SK-N-SH (cell line): ENCODE measurements at regions not wholly inside any gene's neighbourhood (a gene's known extent, or its start where the extent isn't known, plus 50 kb on each side); places are given as distances from the start of the nearest gene placed in this dataset.

Source experiments
- CTCF ChIA-PET: fragments of 300-600, 350-600 bp; formaldehyde crosslinking; extraction: SDS; loops from one replicate; lab custom pipeline; 2021; lab: Yijun Ruan, JAX
- POLR2A ChIA-PET: fragments of 350-600 bp; sonication (Branson Sonifier 250); formaldehyde crosslinking; extraction: SDS; loops from one replicate; lab custom pipeline; 2020; ENCODE audit warnings: antibody characterized with exemption, inconsistent platforms; lab: Yijun Ruan, JAX
- DNase-seq: peaks from one replicate; pipeline ENCODE4 v3.0.0; 2012
- H2AFZ ChIP-seq: fragments of 200-600 bp; sonication (generic); 2 replicates; pipeline ENCODE4 v1.8.1; 2016; ENCODE audit warnings: antibody characterized with exemption, mild to moderate bottlenecking, low read depth
- H3F3A ChIP-seq: fragments of 200-600 bp; sonication (generic); replicated peaks from 2 replicates; pipeline ENCODE3; 2016; ENCODE audit warnings: antibody characterized with exemption, mild to moderate bottlenecking; ENCODE audit not compliant: insufficient read depth
- H3K27ac ChIP-seq, 2 experiments: fragments of 200-500 bp in 1 of 2; fragments of 200-600 bp in 1 of 2; sonication (Bioruptor generic) in 1 of 2; sonication (generic), shearing (Covaris generic) in 1 of 2; 2 replicates each; pipeline versions ENCODE4 v1.5.1 to v1.6.1; 2014 to 2016; ENCODE audit warnings: low read depth in 2 of 2, inconsistent platforms in 1 of 2, low read length in 1 of 2, mild to moderate bottlenecking in 1 of 2, mixed read lengths in 1 of 2
- H3K27me3 ChIP-seq: fragments of 200-600 bp; sonication (generic), shearing (Covaris generic); 2 replicates; pipeline ENCODE4 v1.6.1; 2016; ENCODE audit warnings: mixed run types; ENCODE audit not compliant: insufficient read depth
- H3K36me3 ChIP-seq, 2 experiments: fragments of 200-500 bp in 1 of 2; fragments of 200-600 bp in 1 of 2; sonication (Bioruptor generic) in 1 of 2; sonication (generic) in 1 of 2; replicated peaks in 1 of 2; 2 replicates each; pipeline versions ENCODE3 to v1.5.1; 2014 to 2016; ENCODE audit warnings: low read length in 1 of 2, mild to moderate bottlenecking in 1 of 2; ENCODE audit not compliant: insufficient read depth in 2 of 2, control insufficient read depth in 1 of 2
- H3K4me1 ChIP-seq, 2 experiments: fragments of 200-500 bp in 1 of 2; fragments of 200-600 bp in 1 of 2; sonication (Bioruptor generic) in 1 of 2; sonication (generic), shearing (Covaris generic) in 1 of 2; 2 replicates each; pipeline versions ENCODE4 v1.5.1 to v1.6.1; 2014 to 2016; ENCODE audit warnings: low read depth in 1 of 2, low read length in 1 of 2, mixed run types in 1 of 2; ENCODE audit not compliant: insufficient read depth in 2 of 2, control insufficient read depth in 1 of 2
- H3K4me2 ChIP-seq: fragments of 200-600 bp; sonication (generic), shearing (Covaris generic); 2 replicates; pipeline ENCODE4 v1.6.1; 2017; ENCODE audit warnings: mixed run types
- H3K4me3 ChIP-seq, 2 experiments: fragments of 200-500 bp in 1 of 2; fragments of 200-600 bp in 1 of 2; sonication (Bioruptor generic) in 1 of 2; sonication (generic), shearing (Covaris generic) in 1 of 2; 2 replicates each; pipeline versions ENCODE4 v1.5.1 to v1.8.1; 2014 to 2016; ENCODE audit warnings: low read depth in 2 of 2, inconsistent platforms in 1 of 2, low read length in 1 of 2, mild to moderate bottlenecking in 1 of 2, mixed read lengths in 1 of 2, moderate library complexity in 1 of 2
- H3K79me2 ChIP-seq: fragments of 200-600 bp; sonication (generic); 2 replicates; pipeline ENCODE4 v1.8.1; 2017; ENCODE audit warnings: mild to moderate bottlenecking; ENCODE audit not compliant: insufficient read depth
- H3K9ac ChIP-seq: fragments of 200-600 bp; sonication (generic); 2 replicates; pipeline ENCODE4 v1.6.1; 2017; ENCODE audit warnings: mixed run types
- H3K9me2 ChIP-seq: fragments of 200-600 bp; sonication (generic); 2 replicates; pipeline ENCODE4 v1.6.1; 2017; ENCODE audit warnings: mixed run types
- H3K9me3 ChIP-seq: fragments of 200-600 bp; sonication (generic); 2 replicates; pipeline ENCODE4 v1.6.1; 2017; ENCODE audit warnings: mixed run types, mild to moderate bottlenecking, moderate library complexity
- H4K20me1 ChIP-seq: fragments of 200-600 bp; sonication (generic); 2 replicates; pipeline ENCODE4 v1.6.1; 2017; ENCODE audit warnings: mild to moderate bottlenecking, mixed run types; ENCODE audit not compliant: insufficient read depth
- ELF1 ChIP-seq: IDR thresholded peaks from 2 replicates; pipeline ENCODE4 v1.4.0; 2012
- EP300 ChIP-seq, 2 experiments: IDR thresholded peaks; 2 replicates each; pipeline versions ENCODE4 v1.4.0 to v1.6.1; 2012; ENCODE audit warnings: borderline replicate concordance in 1 of 2, low read depth in 1 of 2, low read length in 1 of 2
- EZH2phosphoT487 ChIP-seq: fragments of 200-600 bp; sonication (generic); IDR thresholded peaks from 2 replicates; pipeline ENCODE4 v1.6.1; 2017; ENCODE audit warnings: low read depth, mixed run types, mild to moderate bottlenecking, antibody characterized with exemption, moderate library complexity, borderline replicate concordance
- MXI1 ChIP-seq: IDR thresholded peaks from 2 replicates; pipeline ENCODE4 v1.6.1; 2012; ENCODE audit warnings: mild to moderate bottlenecking, low read depth, low read length, improper control_type of control experiment
- NFIC ChIP-seq: IDR thresholded peaks from 2 replicates; pipeline ENCODE4 v1.4.0; 2012; ENCODE audit warnings: borderline replicate concordance
- NRF1 ChIP-seq: IDR thresholded peaks from 2 replicates; pipeline ENCODE4 v1.6.1; 2012; ENCODE audit warnings: low read depth, mild to moderate bottlenecking, low read length
- POLR2AphosphoS5 ChIP-seq: IDR thresholded peaks from 2 replicates; pipeline ENCODE4 v1.6.1; 2012; ENCODE audit warnings: low read depth, low read length
- RAD21 ChIP-seq: IDR thresholded peaks from 2 replicates; pipeline ENCODE4 v1.6.1; 2012; ENCODE audit warnings: mild to moderate bottlenecking, low read length
- RCOR1 ChIP-seq: fragments of 150-350 bp; IDR thresholded peaks from 2 replicates; pipeline ENCODE4 v1.6.1; 2017; ENCODE audit warnings: antibody characterized with exemption, low read length
- RFX5 ChIP-seq: IDR thresholded peaks from 2 replicates; pipeline ENCODE4 v1.6.1; 2012; ENCODE audit warnings: mild to moderate bottlenecking, improper control_type of control experiment, low read length
- TAF1 ChIP-seq: IDR thresholded peaks from 2 replicates; pipeline ENCODE4 v1.6.1; 2012; ENCODE audit warnings: low read depth, mild to moderate bottlenecking, low read length, moderate library complexity, borderline replicate concordance
- TCF12 ChIP-seq: IDR thresholded peaks from 2 replicates; pipeline ENCODE4 v1.4.0; 2012
- WGBS: methylation state at CpG from one replicate; pipeline ENCODE4 v1.1.6; 2017; ENCODE audit warnings: low lambda C conversion rate; 5-methylcytosine and 5-hydroxymethylcytosine counted together
- TF ChIP-seq, protein P1 (sequence below): fragments of 150-350 bp; IDR thresholded peaks from 2 replicates; pipeline ENCODE4 v1.6.1; 2017; ENCODE audit warnings: antibody characterized with exemption, low read length, low read depth, borderline replicate concordance
- TF ChIP-seq, protein P2 (sequence below): IDR thresholded peaks from 2 replicates; pipeline ENCODE4 v1.6.1; 2012; ENCODE audit warnings: mild to moderate bottlenecking, low read depth, low read length, moderate library complexity
- TF ChIP-seq, protein P3 (sequence below): fragments of 200-600 bp; sonication (generic); IDR thresholded peaks from 2 replicates; pipeline ENCODE4 v1.6.1; 2017; ENCODE audit warnings: antibody characterized with exemption, mild to moderate bottlenecking, moderate library complexity
- TF ChIP-seq, protein P4 (sequence below): IDR thresholded peaks from 2 replicates; pipeline ENCODE4; 2012

DNA sequence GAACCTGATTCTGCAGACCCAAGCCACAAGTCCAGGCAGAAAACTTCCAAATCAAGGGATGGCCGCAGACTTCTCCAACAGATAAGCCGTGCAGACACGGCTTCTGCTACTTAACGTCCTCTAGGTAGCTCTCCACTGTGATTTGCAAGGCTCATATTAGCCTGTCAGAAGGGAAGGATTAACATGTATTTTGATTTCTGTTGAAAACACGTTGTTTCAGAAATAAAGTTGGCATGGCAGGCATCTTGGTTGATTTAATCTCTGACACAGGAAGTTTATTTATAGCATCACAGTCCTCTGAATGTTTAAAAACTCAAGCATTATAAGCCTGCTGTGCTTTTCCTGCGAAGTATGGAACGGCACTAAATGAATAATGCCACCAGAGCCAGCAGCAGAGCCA is 166.8 kb upstream of the TOX3 start:
- Histone ChIP-seq H3K9me2 (no peaks in the 10 kb centered on the region), H3K27me3 (no peaks in the 10 kb centered on the region), H3K27ac (no peak overlapping the region), H3K4me1 (no peaks in the 10 kb centered on the region), H3K36me3 (no peaks in the 10 kb centered on the region), H2AFZ (no peak overlapping the region), H3K4me3 (no peak overlapping the region), H3K9me3 (no peaks in the 10 kb centered on the region), H4K20me1 (no peaks in the 10 kb centered on the region), H3K79me2 (no peaks in the 10 kb centered on the region), H3K9ac (no peak overlapping the region), H3F3A (no peaks in the 10 kb centered on the region), H3K4me2 (no peak overlapping the region)
- TF ChIP-seq TCF12 (no peak), NRF1 (no peak), POLR2AphosphoS5 (no peak), MXI1 (no peak), RCOR1 (no peak), EZH2phosphoT487 (no peak), TAF1 (no peak), RFX5 (no peak), RAD21 (no peak), NFIC (no peak), ELF1 (no peak), EP300 (IDR thresholded peaks at IDR 0.05; ENCODE audit: borderline replicate concordance in 1 of 2, low read depth in 1 of 2, low read length in 1 of 2) (no peak)
- TF ChIP-seq, protein P1, sequence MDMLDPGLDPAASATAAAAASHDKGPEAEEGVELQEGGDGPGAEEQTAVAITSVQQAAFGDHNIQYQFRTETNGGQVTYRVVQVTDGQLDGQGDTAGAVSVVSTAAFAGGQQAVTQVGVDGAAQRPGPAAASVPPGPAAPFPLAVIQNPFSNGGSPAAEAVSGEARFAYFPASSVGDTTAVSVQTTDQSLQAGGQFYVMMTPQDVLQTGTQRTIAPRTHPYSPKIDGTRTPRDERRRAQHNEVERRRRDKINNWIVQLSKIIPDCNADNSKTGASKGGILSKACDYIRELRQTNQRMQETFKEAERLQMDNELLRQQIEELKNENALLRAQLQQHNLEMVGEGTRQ = no peak
- TF ChIP-seq, protein P2, sequence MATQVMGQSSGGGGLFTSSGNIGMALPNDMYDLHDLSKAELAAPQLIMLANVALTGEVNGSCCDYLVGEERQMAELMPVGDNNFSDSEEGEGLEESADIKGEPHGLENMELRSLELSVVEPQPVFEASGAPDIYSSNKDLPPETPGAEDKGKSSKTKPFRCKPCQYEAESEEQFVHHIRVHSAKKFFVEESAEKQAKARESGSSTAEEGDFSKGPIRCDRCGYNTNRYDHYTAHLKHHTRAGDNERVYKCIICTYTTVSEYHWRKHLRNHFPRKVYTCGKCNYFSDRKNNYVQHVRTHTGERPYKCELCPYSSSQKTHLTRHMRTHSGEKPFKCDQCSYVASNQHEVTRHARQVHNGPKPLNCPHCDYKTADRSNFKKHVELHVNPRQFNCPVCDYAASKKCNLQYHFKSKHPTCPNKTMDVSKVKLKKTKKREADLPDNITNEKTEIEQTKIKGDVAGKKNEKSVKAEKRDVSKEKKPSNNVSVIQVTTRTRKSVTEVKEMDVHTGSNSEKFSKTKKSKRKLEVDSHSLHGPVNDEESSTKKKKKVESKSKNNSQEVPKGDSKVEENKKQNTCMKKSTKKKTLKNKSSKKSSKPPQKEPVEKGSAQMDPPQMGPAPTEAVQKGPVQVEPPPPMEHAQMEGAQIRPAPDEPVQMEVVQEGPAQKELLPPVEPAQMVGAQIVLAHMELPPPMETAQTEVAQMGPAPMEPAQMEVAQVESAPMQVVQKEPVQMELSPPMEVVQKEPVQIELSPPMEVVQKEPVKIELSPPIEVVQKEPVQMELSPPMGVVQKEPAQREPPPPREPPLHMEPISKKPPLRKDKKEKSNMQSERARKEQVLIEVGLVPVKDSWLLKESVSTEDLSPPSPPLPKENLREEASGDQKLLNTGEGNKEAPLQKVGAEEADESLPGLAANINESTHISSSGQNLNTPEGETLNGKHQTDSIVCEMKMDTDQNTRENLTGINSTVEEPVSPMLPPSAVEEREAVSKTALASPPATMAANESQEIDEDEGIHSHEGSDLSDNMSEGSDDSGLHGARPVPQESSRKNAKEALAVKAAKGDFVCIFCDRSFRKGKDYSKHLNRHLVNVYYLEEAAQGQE = no peak
- TF ChIP-seq, protein P3, sequence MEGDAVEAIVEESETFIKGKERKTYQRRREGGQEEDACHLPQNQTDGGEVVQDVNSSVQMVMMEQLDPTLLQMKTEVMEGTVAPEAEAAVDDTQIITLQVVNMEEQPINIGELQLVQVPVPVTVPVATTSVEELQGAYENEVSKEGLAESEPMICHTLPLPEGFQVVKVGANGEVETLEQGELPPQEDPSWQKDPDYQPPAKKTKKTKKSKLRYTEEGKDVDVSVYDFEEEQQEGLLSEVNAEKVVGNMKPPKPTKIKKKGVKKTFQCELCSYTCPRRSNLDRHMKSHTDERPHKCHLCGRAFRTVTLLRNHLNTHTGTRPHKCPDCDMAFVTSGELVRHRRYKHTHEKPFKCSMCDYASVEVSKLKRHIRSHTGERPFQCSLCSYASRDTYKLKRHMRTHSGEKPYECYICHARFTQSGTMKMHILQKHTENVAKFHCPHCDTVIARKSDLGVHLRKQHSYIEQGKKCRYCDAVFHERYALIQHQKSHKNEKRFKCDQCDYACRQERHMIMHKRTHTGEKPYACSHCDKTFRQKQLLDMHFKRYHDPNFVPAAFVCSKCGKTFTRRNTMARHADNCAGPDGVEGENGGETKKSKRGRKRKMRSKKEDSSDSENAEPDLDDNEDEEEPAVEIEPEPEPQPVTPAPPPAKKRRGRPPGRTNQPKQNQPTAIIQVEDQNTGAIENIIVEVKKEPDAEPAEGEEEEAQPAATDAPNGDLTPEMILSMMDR = no peak
- TF ChIP-seq, protein P4, sequence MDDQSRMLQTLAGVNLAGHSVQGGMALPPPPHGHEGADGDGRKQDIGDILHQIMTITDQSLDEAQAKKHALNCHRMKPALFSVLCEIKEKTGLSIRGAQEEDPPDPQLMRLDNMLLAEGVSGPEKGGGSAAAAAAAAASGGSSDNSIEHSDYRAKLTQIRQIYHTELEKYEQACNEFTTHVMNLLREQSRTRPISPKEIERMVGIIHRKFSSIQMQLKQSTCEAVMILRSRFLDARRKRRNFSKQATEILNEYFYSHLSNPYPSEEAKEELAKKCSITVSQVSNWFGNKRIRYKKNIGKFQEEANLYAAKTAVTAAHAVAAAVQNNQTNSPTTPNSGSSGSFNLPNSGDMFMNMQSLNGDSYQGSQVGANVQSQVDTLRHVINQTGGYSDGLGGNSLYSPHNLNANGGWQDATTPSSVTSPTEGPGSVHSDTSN = no peak
- DNase-seq = no peak
- 1% methylated on average over 7 of the region's 7 CpGs for WGBS
- ChIA-PET POLR2A (no interaction called here), CTCF (no interaction called here)
